Mesenchymal stem cell (in vitro differentiated cells and primary cell): ENCODE measurements at regions not wholly inside any gene's neighbourhood (a gene's known extent, or its start where the extent isn't known, plus 50 kb on each side); places are given as distances from the start of the nearest gene placed in this dataset.

Source experiments
- DNase-seq: peaks from one replicate; pipeline ENCODE4 v3.0.0-alpha.2; 2013
- H2AFZ ChIP-seq: one replicate; pipeline ENCODE4 v1.6.1; 2013; ENCODE audit warnings: low read depth, mild to moderate bottlenecking, control low read depth, inconsistent platforms, low read length, moderate library complexity
- H2AK5ac ChIP-seq: 2 replicates; pipeline ENCODE4 v1.6.1; 2013; ENCODE audit warnings: low read length, moderate library complexity, mild to moderate bottlenecking, inconsistent platforms; ENCODE audit not compliant: severe bottlenecking
- H2BK120ac ChIP-seq: one replicate; pipeline ENCODE4 v1.6.1; 2013; ENCODE audit warnings: low read depth, mild to moderate bottlenecking, inconsistent platforms, low read length, moderate library complexity
- H2BK12ac ChIP-seq, 2 experiments: one replicate each; pipeline ENCODE4 v1.6.1; 2013; ENCODE audit warnings: inconsistent platforms in 2 of 2, low read length in 2 of 2, mild to moderate bottlenecking in 2 of 2, moderate library complexity in 2 of 2, control low read depth in 1 of 2
- H2BK15ac ChIP-seq: one replicate; pipeline ENCODE4 v1.6.1; 2013; ENCODE audit warnings: mild to moderate bottlenecking, low read depth, inconsistent platforms; ENCODE audit not compliant: poor library complexity, severe bottlenecking
- H2BK5ac ChIP-seq: 2 replicates; pipeline ENCODE4 v1.6.1; 2013; ENCODE audit warnings: low read depth, mild to moderate bottlenecking, low read length, control low read depth, inconsistent platforms; ENCODE audit not compliant: poor library complexity, severe bottlenecking
- H3K14ac ChIP-seq, 2 experiments: one replicate each; pipeline ENCODE4 v1.6.1; 2013; ENCODE audit warnings: inconsistent platforms in 2 of 2, low read length in 2 of 2, control low read depth in 1 of 2, mild to moderate bottlenecking in 1 of 2, moderate library complexity in 1 of 2
- H3K18ac ChIP-seq, 2 experiments: one replicate each; pipeline ENCODE4 v1.6.1; 2013; ENCODE audit warnings: inconsistent platforms in 2 of 2, low read length in 2 of 2, control low read depth in 1 of 2, low read depth in 1 of 2, mild to moderate bottlenecking in 1 of 2
- H3K23ac ChIP-seq, 2 experiments: one replicate each; pipeline ENCODE4 v1.6.1; 2013; ENCODE audit warnings: inconsistent platforms in 2 of 2, low read length in 2 of 2, mild to moderate bottlenecking in 2 of 2, moderate library complexity in 2 of 2, control low read depth in 1 of 2
- H3K27ac ChIP-seq: 2 replicates; pipeline ENCODE4 v1.5.1; 2013; ENCODE audit warnings: mild to moderate bottlenecking, moderate library complexity, low read length, control low read depth, inconsistent platforms; ENCODE audit not compliant: poor library complexity, severe bottlenecking
- H3K27me3 ChIP-seq, 2 experiments: 2 replicates each; pipeline versions ENCODE4 v1.6.1 to v1.7.0; 2013; ENCODE audit warnings: low read length in 2 of 2, mild to moderate bottlenecking in 2 of 2, moderate library complexity in 2 of 2, control low read depth in 1 of 2, inconsistent platforms in 1 of 2; ENCODE audit not compliant: control insufficient read depth in 1 of 2, insufficient read depth in 1 of 2
- H3K36me3 ChIP-seq, 2 experiments: 2 replicates each; pipeline versions ENCODE4 v1.6.1 to v1.7.0; 2013; ENCODE audit warnings: low read length in 2 of 2, control low read depth in 1 of 2, inconsistent platforms in 1 of 2, low read depth in 1 of 2, mild to moderate bottlenecking in 1 of 2; ENCODE audit not compliant: insufficient read depth in 2 of 2, control insufficient read depth in 1 of 2
- H3K4ac ChIP-seq, 2 experiments: one replicate each; pipeline ENCODE4 v1.6.1; 2013; ENCODE audit warnings: inconsistent platforms in 2 of 2, low read length in 2 of 2, mild to moderate bottlenecking in 2 of 2, moderate library complexity in 2 of 2, control low read depth in 1 of 2, low read depth in 1 of 2
- H3K4me1 ChIP-seq: 2 replicates; pipeline ENCODE4 v1.6.1; 2013; ENCODE audit warnings: low read depth, low read length, control low read depth; ENCODE audit not compliant: control insufficient read depth, insufficient read depth
- H3K4me2 ChIP-seq: 2 replicates; pipeline ENCODE4 v1.6.1; 2013; ENCODE audit warnings: low read length, mild to moderate bottlenecking, inconsistent platforms; ENCODE audit not compliant: poor library complexity, severe bottlenecking
- H3K4me3 ChIP-seq, 2 experiments: 2 replicates each; pipeline versions ENCODE4 v1.5.1 to v1.7.0; 2013; ENCODE audit warnings: low read length in 2 of 2, mild to moderate bottlenecking in 2 of 2, control low read depth in 1 of 2, low read depth in 1 of 2; ENCODE audit not compliant: insufficient read depth in 1 of 2
- H3K79me1 ChIP-seq: replicated peaks from 2 replicates; pipeline ENCODE4 v1.6.1; 2013; ENCODE audit warnings: mild to moderate bottlenecking, control low read depth, low read length, inconsistent platforms; ENCODE audit not compliant: poor library complexity, severe bottlenecking
- H3K9ac ChIP-seq: 2 replicates; pipeline ENCODE4 v1.7.0; 2013; ENCODE audit warnings: mild to moderate bottlenecking, low read length, moderate library complexity
- H3K9me3 ChIP-seq: 2 replicates; pipeline ENCODE4 v1.7.0; 2013; ENCODE audit warnings: mild to moderate bottlenecking, low read length; ENCODE audit not compliant: control insufficient read depth
- H4K8ac ChIP-seq: one replicate; pipeline ENCODE4 v1.6.1; 2013; ENCODE audit warnings: inconsistent platforms, mild to moderate bottlenecking, low read length, moderate library complexity
- H4K91ac ChIP-seq: one replicate; pipeline ENCODE4 v1.6.1; 2013; ENCODE audit warnings: mild to moderate bottlenecking, low read length, inconsistent platforms
- WGBS: methylation state at CpG from one replicate; pipeline ENCODE4 v1.1.7; 2013; ENCODE audit warnings: mixed read lengths; 5-methylcytosine and 5-hydroxymethylcytosine counted together

DNA sequence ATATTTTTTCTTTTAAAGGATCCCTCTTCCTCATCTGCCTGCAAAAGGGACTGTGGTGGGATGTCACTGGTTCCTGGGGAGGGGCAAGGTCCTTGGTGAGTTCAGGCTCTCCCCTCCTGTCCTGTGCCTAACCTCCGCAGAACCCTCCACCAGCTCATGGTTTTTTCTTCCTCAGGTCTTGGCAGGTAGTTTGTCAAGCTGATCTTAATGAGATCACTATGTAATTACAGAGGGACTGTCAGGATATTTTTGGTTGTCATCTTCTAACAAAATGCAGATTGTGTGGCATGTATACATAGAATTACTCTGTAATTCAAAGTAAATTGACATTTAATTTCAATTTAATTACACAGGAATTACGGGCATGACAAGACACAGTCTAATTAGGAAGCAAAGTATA lies 150.3 kb upstream of the SEMA6A start:
- Histone ChIP-seq H2AFZ (no peak overlapping the region), H2BK5ac (no peak overlapping the region), H4K91ac (no peak overlapping the region), H3K79me1 (no peaks in the 10 kb centered on the region), H3K27me3 (peaks cover 0 to 3% of the 10 kb centered on the region in 2 experiments), H2BK12ac (no peak overlapping the region), H2BK15ac (no peak overlapping the region), H4K8ac (no peak overlapping the region), H3K4me3 (no peak overlapping the region), H3K14ac (no peak overlapping the region), H3K4ac (no peak overlapping the region), H3K18ac (no peak overlapping the region), H3K36me3 (no peaks in the 10 kb centered on the region), H2AK5ac (no peak overlapping the region), H3K9me3 (no peaks in the 10 kb centered on the region), H3K4me1 (no peaks in the 10 kb centered on the region), H3K9ac (no peak overlapping the region), H3K27ac (no peak overlapping the region), H3K4me2 (no peak overlapping the region), H3K23ac (no peak overlapping the region), H2BK120ac (no peak overlapping the region)
- no CpG with 5 or more reads among the region's 2 CpGs for WGBS
- no peak for DNase-seq

DNA sequence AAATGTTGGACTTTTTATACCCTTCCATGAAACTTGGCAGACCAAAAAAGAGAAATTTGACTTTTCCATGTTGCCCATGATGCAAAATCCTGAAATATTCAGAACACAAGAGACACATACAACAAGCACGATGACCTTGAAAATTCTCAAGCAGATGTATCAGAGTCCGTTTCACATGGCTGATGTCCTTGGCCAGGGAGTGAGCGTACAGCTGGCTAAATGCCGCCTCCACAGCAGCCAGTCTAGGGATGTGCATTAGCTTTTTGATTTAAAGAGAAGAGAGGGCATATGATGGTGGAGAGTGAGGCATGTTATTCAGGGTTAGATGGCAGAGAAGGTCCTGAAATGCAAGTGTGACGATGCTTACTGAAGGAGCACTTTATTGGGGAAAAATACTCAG lies 148.0 kb upstream of the SEMA6A start:
- Histone ChIP-seq H4K8ac (no peak overlapping the region), H3K9me3 (no peaks in the 10 kb centered on the region), H2AK5ac (no peak overlapping the region), H2BK12ac (no peak overlapping the region), H3K9ac (no peak overlapping the region), H3K36me3 (no peaks in the 10 kb centered on the region), H3K4me1 (no peaks in the 10 kb centered on the region), H3K27ac (no peak overlapping the region), H3K23ac (no peak overlapping the region), H3K4me3 (no peak overlapping the region), H2BK5ac (no peak overlapping the region), H3K79me1 (no peaks in the 10 kb centered on the region), H2BK120ac (no peak overlapping the region), H3K27me3 (peaks cover 0 to 3% of the 10 kb centered on the region in 2 experiments), H2BK15ac (no peak overlapping the region), H3K4ac (no peak overlapping the region), H3K14ac (peak overlapping the region in 1 of 2 experiments; percentile 28), H3K4me2 (no peak overlapping the region), H4K91ac (no peak overlapping the region), H2AFZ (no peak overlapping the region), H3K18ac (peak overlapping the region in 1 of 2 experiments; percentile 8)
- no peak for DNase-seq
- WGBS, result 97% methylated on average over 5 of the region's 5 CpGs

DNA sequence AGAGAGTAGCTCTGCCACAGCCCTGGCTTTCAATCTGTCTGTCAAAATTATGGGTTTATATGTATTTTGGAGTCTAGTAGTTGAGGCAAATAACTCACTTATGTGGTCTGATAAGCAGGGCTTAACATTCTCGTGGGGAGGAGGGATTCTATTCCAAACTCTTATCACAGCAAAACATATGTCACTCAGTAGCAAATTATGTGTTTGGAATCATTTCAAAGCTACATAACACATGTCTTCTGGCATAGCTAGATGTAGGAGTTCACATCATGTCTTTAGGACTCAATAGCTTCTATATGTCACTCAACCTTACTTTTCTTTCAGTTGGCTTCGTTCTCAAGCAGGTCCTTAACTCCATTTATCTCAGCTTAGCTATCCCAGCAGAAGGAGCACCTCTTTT lies 144.5 kb upstream of the SEMA6A start:
- Histone ChIP-seq H2BK15ac (no peak overlapping the region), H2AFZ (no peak overlapping the region), H3K27me3 (peaks cover 0 to 3% of the 10 kb centered on the region in 2 experiments), H2BK5ac (no peak overlapping the region), H2BK12ac (no peak overlapping the region), H3K9ac (no peak overlapping the region), H3K23ac (no peak overlapping the region), H3K4me1 (no peaks in the 10 kb centered on the region), H2AK5ac (no peak overlapping the region), H4K91ac (no peak overlapping the region), H3K79me1 (no peaks in the 10 kb centered on the region), H3K27ac (no peak overlapping the region), H3K4me2 (no peak overlapping the region), H3K4ac (no peak overlapping the region), H3K36me3 (no peaks in the 10 kb centered on the region), H4K8ac (no peak overlapping the region), H3K4me3 (no peak overlapping the region), H3K14ac (no peak overlapping the region), H2BK120ac (no peak overlapping the region), H3K18ac (no peak overlapping the region), H3K9me3 (no peaks in the 10 kb centered on the region)
- WGBS, result 76% methylated on average over 1 of the region's 2 CpGs
- no peak for DNase-seq

DNA sequence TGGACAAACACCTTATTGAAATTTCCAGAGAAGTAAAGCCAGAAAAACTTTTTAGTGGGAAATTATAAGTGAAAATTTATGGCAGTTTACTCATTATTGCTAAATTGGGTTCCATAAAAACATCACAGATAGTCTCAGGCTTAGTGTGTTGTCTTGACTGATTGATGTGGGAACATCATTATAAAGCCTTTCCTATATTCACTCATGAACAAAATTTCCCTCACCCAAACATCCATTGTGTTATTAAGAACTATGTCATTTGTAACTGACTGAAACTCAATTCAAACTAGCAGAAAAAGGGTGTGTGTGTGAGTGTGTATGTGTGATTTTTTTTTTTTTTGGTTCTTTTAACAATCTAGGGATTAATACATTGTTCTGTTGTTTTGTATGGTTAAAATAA lies 143.7 kb upstream of the SEMA6A start:
- Histone ChIP-seq H3K79me1 (no peaks in the 10 kb centered on the region), H2BK120ac (no peak overlapping the region), H3K36me3 (no peaks in the 10 kb centered on the region), H3K4me1 (no peaks in the 10 kb centered on the region), H3K9ac (no peak overlapping the region), H2BK12ac (no peak overlapping the region), H3K4me3 (no peak overlapping the region), H3K27ac (no peak overlapping the region), H3K23ac (no peak overlapping the region), H3K18ac (no peak overlapping the region), H3K9me3 (no peaks in the 10 kb centered on the region), H4K91ac (no peak overlapping the region), H2AFZ (no peak overlapping the region), H3K4me2 (no peak overlapping the region), H3K14ac (no peak overlapping the region), H3K27me3 (peaks cover 0 to 1% of the 10 kb centered on the region in 2 experiments), H3K4ac (no peak overlapping the region), H4K8ac (no peak overlapping the region), H2BK15ac (no peak overlapping the region), H2BK5ac (no peak overlapping the region), H2AK5ac (no peak overlapping the region)
- DNase-seq, result no peak
